GM18870 (cell line): ENCODE measurements at regions not wholly inside any gene's neighbourhood (a gene's known extent, or its start where the extent isn't known, plus 50 kb on each side); places are given as distances from the start of the nearest gene placed in this dataset.
"Not testable (repeated sequence)": the region's sequence is repeated elsewhere in the genome, so short reads cannot be mapped to it uniquely, and the experiment has no call there.

Experiments used
- ATAC-seq: cut with Tn5 transposase; IDR thresholded peaks from one replicate; pipeline ENCODE4 v1.9.1; 2021; ENCODE audit warnings: moderate library complexity; ENCODE audit not compliant: unreplicated experiment

DNA sequence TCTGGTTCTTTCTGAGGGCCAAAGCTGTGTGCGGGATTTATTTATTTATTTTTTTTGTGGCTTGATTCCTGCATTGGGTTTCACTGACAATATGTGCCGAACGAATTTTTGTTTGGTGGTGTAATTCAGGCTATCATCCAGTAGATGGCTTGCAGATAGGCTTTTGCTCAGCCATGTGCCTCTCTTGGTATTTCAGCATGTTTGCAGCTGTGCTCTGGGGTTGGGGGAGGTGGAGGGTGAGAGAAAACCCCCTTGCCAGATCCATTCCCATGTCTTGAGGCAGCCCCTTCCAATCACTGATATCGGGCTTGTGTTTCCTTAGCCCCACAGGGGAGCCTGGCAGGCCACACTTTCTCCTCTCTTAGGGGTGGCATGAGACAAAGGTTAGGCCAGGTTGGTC, 302.4 kb downstream of the PTGER3 start:
- ATAC-seq: no peak

DNA sequence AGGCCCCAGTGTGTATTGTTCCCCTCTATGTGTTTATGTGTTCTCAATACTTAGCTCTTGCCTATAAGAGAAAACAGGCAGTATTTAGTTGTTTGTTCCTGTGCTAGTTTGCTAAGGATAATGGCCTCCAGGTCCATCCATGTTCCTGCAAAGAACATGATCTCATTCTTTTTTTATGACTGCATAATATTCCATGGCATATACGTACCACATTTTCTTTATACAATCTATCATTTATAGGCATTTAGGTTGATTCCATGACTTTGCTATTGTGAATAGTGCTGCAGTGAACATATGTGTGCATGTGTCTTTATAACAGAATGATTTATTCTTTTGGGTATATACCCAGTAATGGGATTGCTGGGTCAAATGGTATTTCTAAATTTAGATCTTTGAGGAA, 301.6 kb downstream of the PTGER3 start:
- not testable (repeated sequence) for ATAC-seq

DNA sequence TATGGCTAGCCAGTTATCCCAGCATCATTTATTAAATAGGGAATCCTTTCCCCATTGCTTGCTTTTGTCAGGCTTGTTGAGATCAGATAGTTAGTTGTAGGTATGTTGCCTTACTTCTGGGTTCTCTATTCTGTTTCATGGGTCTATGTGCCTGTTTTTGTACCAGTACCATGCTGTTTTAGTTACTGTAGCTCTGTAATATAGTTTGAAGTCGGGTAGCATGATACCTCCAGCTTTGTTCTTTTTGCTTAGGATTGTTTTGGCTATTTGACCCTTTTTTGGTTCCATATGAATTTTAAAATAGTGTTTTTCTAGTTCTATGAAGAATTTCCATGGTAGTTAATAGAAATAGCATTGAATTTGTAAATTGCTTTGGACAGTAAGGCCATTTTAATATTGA, 300.5 kb downstream of the PTGER3 start:
- ATAC-seq: not testable (repeated sequence)

DNA sequence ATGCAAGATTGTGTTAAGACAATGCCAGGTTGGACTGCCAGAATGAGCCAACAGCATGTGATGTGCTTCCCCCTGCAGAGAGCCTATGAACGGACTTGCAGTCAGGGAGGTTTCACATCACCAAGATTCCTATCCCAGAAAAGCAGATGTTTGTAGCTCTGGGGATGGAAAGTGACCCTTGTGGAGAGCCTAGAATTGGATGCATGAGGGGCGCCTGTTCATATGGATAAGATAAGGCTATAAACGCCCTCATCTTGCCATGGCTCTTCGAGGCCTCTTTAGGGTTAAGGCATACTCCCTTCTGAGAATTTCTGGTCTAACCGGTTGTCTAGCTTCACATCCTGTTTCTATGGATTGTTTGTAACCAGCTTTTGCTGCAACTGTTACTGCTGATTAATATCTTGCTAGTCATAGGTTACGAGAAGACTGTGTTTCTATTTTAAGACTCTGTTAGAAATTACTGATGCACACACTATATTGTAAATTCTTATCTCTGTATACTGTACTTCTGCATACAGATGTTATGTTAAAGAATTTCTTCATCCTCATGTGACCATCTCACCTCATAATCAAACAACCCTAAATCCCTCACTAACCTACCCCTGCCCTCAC, 295.8 kb downstream of the PTGER3 start:
- not testable (repeated sequence) for ATAC-seq

DNA sequence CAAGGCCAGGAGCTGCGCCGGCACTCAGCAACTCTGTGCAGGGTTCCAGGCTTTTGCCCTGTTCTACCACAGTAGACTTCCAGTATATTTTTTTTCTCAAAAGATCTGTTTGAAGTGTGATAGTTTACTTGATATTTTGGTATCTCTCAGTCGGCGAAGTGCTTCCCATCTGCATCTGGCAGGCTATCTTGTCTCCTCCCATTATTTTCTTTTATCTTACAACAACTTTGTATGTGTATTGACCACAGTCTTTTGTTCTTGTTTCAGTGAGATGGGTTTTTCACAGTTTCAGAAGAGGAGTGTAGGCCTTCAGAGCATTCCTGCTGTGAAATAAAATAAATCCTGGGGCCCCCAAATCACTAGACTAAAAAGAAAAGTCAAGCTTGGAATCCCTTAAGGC, 292.9 kb downstream of the PTGER3 start:
- ATAC-seq: no peak

DNA sequence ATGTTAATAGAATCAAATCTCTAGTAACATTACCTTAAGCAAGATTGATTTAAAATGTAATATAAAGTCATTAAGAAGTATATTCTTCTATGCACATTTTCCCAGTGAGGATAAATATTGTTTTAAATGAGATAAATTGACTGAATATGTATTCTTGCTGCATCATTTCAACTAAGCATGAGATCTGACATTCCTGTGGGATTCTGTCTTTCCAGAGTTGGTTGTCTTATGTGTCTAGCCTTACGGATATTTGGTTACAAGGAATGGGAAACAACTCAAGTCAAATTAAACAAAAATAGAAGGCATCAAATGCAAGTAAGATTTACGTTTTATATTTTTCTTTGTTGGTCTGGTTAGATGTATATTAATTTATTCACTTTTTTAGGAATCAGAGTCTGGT, 287.5 kb downstream of the PTGER3 start:
- no peak for ATAC-seq

DNA sequence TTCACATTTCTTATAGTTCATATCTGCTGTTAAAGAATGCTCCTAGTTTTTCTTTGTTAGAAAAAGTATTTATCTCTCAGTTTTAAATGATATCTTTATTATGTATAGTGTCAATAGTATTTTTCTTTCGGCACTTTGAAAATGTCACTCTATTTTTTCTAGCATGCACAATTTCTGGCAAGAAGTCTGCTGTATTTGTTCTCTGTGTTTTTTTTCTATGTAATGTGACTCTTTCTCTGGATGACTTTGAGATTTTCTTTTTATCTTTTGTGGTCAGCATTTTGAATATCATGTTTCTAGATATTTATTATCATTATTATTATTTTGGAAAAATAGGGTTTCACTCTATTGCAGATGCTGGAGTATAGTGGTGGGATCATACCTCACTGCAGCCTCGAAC, 285.2 kb downstream of the PTGER3 start:
- ATAC-seq: no peak

DNA sequence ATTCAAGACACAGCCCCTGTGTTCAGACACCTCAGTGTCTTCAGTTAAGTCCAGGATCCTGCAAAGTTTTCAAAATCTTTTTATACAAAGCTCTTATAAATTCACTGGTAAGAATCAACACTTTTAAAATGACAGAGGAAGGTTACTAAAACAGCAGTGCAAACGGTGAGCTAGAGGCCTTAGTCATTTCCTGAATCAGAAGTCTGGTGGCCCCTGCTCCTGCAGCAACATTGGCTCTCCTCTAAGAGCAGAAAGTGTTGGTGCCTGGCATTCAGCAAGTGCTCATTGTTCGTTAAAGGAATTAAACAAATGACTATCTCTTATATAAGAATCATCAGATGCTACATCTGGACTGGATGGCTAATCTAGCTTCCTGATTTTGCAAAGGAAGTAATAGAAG, 282.9 kb downstream of the PTGER3 start:
- ATAC-seq: no peak

DNA sequence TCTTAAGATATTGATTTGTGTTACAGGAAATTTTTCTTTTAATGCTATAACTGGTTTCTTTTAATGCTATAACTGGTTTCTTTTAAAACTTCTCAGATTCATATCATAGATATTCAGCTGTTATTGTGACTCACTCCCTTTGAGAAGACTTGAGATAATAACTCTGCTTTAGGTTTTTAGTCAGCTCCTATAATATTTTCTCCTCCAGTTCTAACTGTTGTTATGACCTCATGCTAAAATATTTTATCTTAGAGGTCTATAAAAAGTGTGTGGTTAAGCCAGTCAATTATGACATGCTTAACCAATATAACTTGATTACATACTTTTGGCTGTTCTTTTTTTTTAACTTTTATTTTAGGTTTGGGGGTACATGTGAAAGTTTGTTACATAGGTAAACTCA, 280.2 kb downstream of the PTGER3 start:
- ATAC-seq: no peak

DNA sequence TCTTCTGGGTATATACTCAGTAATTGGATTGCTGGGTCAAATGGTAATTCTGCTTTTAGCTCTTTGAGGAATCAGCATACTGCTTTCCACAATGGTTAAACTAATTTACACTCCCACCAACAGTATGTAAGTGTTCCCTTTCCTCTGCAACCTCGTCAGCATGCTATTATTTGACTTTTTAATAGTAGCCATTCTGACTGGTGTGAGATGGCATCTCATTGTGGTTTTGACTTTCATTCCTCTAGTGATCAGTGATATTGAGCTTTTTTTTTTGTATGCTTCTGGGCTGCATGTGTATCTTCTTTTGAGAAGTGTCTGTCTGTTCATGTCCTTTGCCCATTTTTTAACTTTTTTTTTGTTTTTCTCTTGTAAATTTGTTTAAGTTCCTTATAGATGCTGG, 279.4 kb downstream of the PTGER3 start:
- no peak for ATAC-seq

DNA sequence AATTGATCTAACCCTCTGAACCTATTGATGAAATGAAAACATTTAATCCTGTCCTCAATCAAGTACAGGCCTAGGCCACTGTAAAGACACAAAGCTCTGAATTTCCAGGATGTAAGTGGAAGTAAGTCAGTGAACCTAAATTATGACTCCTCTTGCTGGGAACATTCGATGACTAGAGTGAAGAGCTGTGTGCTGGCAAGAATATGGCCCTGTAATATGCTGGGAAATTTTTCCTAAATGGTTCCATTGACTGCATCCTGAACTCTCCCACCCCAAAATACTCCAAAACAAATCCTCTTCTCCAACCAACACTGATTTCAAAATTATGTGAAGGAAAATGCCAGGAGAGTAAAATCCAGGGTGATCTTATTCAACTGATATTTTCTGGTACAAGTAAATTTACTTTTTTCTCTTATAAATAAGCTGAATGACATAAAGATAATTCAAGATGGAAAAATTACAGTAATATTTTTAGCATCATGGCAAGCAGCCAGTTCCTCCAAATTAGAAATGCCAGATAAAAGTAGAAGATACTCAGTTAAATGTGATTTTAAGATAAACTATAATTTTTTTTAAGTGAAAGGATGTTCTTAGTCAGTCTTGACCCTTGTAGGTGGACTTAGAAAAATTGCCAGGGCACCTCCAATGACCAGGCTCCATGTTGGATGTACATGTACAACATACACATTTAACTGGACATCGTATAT, 269.4 kb downstream of the PTGER3 start:
- no peak for ATAC-seq

DNA sequence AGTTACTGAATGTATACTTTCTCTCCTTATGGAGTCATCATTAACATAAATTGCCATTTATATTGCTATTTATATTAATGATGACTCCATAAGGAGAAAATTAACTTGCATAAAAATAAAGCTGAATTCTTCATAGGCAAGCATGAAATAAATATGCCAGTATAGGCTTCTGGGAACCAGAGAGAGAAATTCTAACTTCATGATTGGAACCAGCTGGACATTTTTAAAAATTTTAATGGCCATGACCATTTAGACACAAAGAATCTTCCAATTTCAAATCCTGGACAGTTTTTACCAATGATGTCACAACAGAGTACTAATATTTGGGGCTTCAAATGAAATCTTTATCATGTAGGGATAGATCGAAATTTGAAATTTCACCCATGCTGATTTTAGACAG, 268.7 kb downstream of the PTGER3 start:
- no peak for ATAC-seq

DNA sequence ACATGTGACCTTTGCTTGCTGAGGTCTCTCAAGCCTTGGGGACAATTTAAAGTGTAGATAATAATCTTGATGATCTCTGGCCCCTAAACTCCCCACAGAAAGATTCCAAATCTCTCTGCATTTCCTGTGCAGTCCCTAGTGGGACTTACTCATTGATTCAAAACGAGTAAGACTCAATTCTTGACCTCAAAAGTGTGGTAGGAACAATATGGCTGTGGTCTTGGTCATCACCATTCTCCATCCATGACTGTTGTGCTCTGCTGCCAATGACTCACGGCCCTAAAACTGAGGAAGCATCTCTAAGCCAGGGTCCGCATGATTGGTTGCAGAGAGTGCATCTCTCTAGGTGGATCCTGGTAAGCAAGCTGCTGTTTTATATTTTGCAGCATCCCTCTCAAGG, 268.0 kb downstream of the PTGER3 start:
- no peak for ATAC-seq

DNA sequence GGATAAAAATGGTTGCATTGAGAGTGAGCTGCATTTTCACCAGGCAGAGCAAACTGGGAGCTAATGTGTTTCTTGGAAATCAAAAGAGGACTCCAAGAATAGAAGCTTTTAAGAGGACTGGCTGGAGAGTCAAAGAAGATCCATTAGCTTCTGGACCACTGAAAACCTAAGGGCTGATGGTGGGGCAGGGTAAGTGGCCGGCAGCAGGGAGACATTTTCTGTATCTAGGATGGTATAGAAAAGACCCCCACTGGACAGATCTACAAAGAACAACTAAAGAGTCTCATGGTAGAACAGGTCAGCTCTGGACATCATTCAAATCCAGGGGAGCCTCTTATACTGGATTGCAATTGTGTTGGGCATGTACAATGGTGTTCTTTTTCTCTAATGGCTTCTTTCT, 262.3 kb downstream of the PTGER3 start:
- ATAC-seq: no peak

DNA sequence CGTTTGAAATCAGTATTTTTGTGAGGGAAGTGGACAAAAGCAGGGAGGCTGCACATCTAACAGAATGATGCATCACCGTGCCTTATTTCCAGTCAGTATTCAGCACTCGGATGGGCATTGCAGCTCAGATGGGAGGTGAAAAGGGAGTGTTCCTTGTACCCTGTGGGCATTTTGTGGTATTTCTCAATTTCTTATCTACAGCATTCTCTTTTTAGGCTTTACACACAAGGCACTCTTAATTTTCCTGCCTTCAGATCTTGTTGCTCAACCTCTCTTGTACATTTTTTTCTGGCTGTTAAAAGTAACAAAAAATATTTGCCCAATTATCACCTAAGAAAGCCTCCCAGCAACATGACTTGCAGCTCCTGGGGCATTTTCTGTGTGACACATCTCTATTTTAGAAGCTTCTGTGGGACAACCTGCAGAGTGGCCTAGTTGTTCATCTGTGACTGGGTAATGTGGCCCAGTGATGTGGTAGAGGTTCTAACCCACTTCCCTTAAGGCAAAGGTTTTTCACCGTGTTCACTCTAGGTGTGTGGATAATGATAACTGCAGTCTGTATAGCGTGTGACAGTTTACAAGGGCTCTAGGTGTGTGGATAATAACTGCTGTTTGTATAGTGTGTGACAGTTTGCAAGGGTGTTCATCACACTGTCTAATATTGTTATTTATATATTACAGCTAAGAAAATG, 257.2 kb downstream of the PTGER3 start:
- ATAC-seq: no peak

DNA sequence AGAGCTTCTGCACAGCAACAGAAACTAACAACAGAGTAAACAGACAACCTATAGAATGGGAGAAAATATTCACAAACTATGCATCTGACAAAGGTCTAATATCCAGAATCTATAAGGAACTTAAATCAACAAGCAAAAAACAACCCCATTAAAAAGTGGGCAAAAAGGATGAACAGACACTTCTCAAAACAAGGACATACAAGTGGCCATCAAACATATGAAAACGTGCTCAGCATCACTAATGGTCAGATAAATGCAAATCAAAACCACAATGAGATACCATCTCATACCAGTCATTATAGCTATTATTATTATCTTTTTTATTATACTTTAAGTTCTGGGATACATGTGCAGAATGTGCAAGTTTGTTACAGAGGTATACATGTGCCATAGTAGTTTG, 252.6 kb downstream of the PTGER3 start:
- not testable (repeated sequence) for ATAC-seq

DNA sequence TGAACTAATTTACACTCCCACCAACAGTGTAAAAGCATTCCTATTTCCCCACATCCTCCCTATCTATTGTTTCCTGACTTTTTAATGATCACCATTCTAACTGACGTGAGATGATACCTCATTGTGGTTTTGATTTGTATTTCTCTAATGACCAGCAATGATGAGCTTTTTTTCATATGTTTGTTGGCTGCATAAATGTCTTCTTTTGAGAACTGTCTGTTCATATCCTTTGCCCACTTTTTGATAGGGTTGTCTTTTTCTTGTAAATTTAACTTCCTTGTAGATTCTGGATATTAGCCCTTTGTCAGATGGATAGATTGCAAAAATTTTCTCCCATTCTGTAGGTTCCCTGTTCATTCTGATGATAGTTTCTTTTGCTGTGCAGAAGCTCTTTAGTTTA, 251.3 kb downstream of the PTGER3 start:
- not testable (repeated sequence) for ATAC-seq

DNA sequence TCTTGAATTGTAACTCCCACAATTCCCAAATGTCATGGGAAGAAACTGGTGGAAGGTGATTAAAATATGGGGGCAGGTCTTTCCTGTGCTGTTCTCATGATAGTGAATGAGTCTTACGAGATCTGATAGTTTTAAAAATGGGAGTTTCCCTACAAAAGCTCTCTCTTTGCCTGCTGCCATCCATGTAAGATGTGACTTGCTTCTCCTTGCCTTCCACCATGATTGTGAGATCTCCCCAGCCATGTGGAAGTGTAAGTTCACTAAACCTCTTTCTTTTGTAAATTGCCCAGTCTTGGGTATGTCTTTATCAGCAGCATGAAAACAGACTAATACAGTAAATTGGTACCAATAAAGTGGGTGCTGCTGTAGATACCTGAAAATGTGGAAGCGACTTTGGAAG, 245.0 kb downstream of the PTGER3 start:
- not testable (repeated sequence) for ATAC-seq

DNA sequence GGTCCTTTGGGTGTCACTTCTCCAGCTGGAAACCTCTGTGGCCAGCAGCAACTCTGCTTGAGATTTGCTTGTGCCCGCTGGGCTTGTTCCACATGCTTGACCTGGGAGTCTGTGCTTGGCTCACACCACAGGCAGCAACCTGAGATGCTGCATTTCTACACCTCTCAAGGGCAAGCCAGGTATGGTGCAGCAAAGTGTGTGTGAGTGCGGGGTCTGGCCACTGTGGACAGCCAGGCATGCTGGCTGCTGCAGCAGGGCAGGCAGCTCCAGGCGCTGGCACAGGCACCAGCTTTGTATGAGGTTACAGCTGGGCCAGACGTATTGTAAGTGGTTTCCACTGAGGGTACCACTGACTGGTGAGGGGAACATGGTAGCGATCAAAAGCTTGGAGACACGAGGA, 242.0 kb downstream of the PTGER3 start:
- no peak for ATAC-seq

DNA sequence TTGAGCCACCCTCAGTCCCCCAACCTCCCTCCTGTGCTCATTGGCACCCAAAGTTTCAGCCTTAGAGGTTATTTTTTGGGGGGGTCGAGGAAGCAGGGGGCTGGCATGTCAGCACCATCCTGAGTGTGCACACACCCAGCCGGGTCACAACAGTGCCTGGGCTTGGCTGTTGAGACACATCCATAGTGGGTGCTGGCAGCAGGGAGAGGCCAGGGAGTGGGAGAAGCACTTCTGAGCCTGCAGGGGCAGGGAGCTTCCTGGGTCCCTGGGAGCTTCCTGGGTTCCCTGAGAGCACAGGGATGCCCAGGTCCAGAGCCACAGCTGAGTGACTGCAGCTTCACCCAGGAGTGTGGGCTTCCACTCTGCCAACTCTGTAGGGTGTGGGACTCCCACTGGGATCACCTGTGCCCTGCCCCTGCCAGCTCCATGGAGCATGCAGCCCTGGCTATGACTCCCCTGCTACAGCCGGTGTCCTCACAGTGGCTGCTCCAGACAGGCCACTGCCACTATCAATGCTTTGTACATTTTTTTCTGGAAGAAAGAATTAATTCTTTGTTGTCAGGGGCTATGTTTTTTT, 240.4 kb downstream of the PTGER3 start:
- ATAC-seq: no peak

DNA sequence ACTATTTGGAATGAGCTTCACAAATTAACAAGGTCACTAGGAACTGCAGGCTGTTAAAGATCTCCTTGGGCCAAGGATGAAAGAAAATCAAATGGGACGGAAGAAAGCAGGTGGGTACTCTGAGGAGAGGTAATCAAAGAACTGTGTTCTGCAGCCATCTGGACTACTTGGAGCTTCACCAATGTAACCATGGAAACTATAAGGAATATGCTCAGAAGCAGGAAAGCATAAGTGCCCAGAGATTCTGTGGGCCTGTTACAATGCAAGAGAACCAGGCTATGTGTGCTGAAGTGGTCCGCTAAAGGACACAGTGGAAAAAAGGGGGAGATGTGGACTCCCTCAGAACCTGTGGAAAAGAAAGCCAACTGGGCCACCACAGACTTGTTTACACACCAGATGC, 238.5 kb downstream of the PTGER3 start:
- no peak for ATAC-seq

DNA sequence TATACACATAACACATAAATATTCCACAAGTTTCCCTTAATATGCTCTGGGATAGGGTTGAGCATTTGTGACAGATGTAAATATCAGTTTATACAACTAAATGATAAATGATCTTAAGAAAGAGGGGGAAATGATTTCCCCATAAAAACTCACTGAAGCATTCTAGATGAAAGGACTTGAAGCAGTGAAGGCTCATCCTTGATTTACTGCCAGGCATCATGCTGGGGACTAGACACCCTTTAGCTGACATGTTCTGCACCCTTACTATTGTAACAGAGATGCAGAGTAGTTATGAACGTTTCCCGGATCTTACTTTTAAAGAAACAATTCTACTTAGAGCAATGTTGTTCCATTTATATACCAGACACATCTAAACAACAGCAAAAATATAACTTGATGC, 235.8 kb downstream of the PTGER3 start:
- no peak for ATAC-seq
